SK-N-SH (cell line): ENCODE measurements at regions not wholly inside any gene's neighbourhood (a gene's known extent, or its start where the extent isn't known, plus 50 kb on each side); places are given as distances from the start of the nearest gene placed in this dataset.

ENCODE experiments used
- CHD2 ChIP-seq: fragments of 150-350 bp; IDR thresholded peaks from 2 replicates; pipeline ENCODE4 v1.6.1; 2018; ENCODE audit warnings: low read length; ENCODE audit not compliant: partially characterized antibody
- EP300 ChIP-seq, 2 experiments: IDR thresholded peaks; 2 replicates each; pipeline versions ENCODE4 v1.4.0 to v1.6.1; 2012; ENCODE audit warnings: borderline replicate concordance in 1 of 2, low read depth in 1 of 2, low read length in 1 of 2
- EZH2phosphoT487 ChIP-seq: fragments of 200-600 bp; sonication (generic); IDR thresholded peaks from 2 replicates; pipeline ENCODE4 v1.6.1; 2017; ENCODE audit warnings: low read depth, mixed run types, mild to moderate bottlenecking, antibody characterized with exemption, moderate library complexity, borderline replicate concordance
- FOSL2 ChIP-seq: IDR thresholded peaks from 2 replicates; pipeline ENCODE4 v1.4.0; 2012; ENCODE audit warnings: low read depth, mild to moderate bottlenecking, moderate library complexity, borderline replicate concordance
- FOXM1 ChIP-seq: IDR thresholded peaks from 2 replicates; pipeline ENCODE4 v1.4.0; 2012; ENCODE audit warnings: low read depth, mild to moderate bottlenecking
- GABPA ChIP-seq: IDR thresholded peaks from 2 replicates; pipeline ENCODE4 v1.4.0; 2012; ENCODE audit warnings: low read depth, mild to moderate bottlenecking
- GATA2 ChIP-seq: sonication (generic); formaldehyde crosslinking; IDR thresholded peaks from 2 replicates; pipeline ENCODE4 v1.5.0; 2020; ENCODE audit warnings: mild to moderate bottlenecking, missing genetic modification reagents
- JUND ChIP-seq: IDR thresholded peaks from 2 replicates; pipeline ENCODE4 v1.4.0; 2012
- MEF2A ChIP-seq: IDR thresholded peaks from 2 replicates; pipeline ENCODE4 v1.4.0; 2012; ENCODE audit warnings: low read depth, borderline replicate concordance
- MXI1 ChIP-seq: IDR thresholded peaks from 2 replicates; pipeline ENCODE4 v1.6.1; 2012; ENCODE audit warnings: mild to moderate bottlenecking, low read depth, low read length, improper control_type of control experiment
- NRF1 ChIP-seq: IDR thresholded peaks from 2 replicates; pipeline ENCODE4 v1.6.1; 2012; ENCODE audit warnings: low read depth, mild to moderate bottlenecking, low read length
- RCOR1 ChIP-seq: fragments of 150-350 bp; IDR thresholded peaks from 2 replicates; pipeline ENCODE4 v1.6.1; 2017; ENCODE audit warnings: antibody characterized with exemption, low read length
- RFX5 ChIP-seq: IDR thresholded peaks from 2 replicates; pipeline ENCODE4 v1.6.1; 2012; ENCODE audit warnings: mild to moderate bottlenecking, improper control_type of control experiment, low read length
- RXRA ChIP-seq: IDR thresholded peaks from 2 replicates; pipeline ENCODE4 v1.4.0; 2012; ENCODE audit warnings: low read depth, mild to moderate bottlenecking, borderline replicate concordance
- TCF12 ChIP-seq: IDR thresholded peaks from 2 replicates; pipeline ENCODE4 v1.4.0; 2012
- TEAD4 ChIP-seq: IDR thresholded peaks from 2 replicates; pipeline ENCODE4 v1.4.0; 2012; ENCODE audit warnings: mild to moderate bottlenecking, borderline replicate concordance; ENCODE audit not compliant: insufficient read depth
- TF ChIP-seq, protein P1 (sequence below): fragments of 200-600 bp; sonication (generic); IDR thresholded peaks from 2 replicates; pipeline ENCODE4 v1.6.1; 2017; ENCODE audit warnings: antibody characterized with exemption, mild to moderate bottlenecking, moderate library complexity
- TF ChIP-seq, protein P2 (sequence below): IDR thresholded peaks from 2 replicates; pipeline ENCODE4 v1.4.0; 2012; ENCODE audit warnings: low read depth
- TF ChIP-seq, protein P3 (sequence below): IDR thresholded peaks from 2 replicates; pipeline ENCODE4 v1.4.0; 2012; ENCODE audit warnings: low read depth, borderline replicate concordance

DNA sequence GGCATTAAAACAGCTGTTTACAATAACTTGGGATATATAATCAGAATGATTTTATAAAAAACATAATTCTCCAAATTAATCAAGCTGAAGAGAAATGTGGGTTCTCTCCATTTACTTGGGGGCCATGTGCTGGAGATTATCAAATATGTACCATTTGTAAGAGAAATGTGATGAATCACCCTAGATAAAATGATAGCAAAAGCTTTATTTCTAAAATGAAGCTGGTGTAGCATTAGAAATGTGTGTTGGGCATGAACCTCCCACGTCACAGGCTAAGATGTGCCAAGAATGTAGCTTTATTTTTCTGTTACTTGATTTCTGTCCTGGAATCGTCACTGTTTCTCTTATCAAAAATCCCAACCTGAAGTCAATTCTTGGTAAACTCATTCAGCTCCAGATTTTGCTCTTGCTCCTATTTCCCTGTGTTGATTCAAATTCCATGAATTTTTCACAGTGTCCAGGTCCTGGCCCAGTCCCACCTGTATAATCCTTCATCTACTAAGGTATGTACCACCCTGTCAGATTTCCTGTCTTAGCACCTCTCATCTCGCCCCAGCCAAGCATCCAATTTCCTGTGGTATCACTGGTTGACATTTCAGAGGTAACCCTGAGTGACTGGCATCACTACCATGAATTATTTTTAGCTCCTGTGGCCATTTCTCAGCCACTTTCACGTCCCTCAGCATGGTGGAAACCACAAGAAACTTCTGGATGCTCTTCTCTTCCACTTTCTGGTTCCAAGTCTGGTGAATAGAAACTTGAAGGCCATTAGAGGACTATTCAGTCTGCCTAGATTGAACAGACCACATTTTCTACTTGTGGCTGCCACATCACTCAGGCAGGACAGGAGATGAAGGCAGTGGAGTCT, 103.6 kb upstream of the FLRT2 start (continued):
- no peak for TF ChIP-seq NRF1
- no peak for TF ChIP-seq MEF2A
- TF ChIP-seq, protein P1, sequence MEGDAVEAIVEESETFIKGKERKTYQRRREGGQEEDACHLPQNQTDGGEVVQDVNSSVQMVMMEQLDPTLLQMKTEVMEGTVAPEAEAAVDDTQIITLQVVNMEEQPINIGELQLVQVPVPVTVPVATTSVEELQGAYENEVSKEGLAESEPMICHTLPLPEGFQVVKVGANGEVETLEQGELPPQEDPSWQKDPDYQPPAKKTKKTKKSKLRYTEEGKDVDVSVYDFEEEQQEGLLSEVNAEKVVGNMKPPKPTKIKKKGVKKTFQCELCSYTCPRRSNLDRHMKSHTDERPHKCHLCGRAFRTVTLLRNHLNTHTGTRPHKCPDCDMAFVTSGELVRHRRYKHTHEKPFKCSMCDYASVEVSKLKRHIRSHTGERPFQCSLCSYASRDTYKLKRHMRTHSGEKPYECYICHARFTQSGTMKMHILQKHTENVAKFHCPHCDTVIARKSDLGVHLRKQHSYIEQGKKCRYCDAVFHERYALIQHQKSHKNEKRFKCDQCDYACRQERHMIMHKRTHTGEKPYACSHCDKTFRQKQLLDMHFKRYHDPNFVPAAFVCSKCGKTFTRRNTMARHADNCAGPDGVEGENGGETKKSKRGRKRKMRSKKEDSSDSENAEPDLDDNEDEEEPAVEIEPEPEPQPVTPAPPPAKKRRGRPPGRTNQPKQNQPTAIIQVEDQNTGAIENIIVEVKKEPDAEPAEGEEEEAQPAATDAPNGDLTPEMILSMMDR = no peak
- TF ChIP-seq EZH2phosphoT487 = no peak
- TF ChIP-seq RCOR1 = no peak
- TF ChIP-seq, protein P2, sequence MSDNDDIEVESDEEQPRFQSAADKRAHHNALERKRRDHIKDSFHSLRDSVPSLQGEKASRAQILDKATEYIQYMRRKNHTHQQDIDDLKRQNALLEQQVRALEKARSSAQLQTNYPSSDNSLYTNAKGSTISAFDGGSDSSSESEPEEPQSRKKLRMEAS = no peak; the same call in 1 of the 2 replicates
- TF ChIP-seq FOSL2 = peak; percentile 33; the same call in 1 of the 2 replicates
- no peak for TF ChIP-seq GABPA
- TF ChIP-seq RFX5 = no peak
- TF ChIP-seq CHD2 = no peak
- peak; percentile 76 for TF ChIP-seq TCF12
- TF ChIP-seq MXI1 = no peak
- no peak for TF ChIP-seq RXRA
- peak; percentile 59 for TF ChIP-seq JUND
- no peak for TF ChIP-seq GATA2 (CRISPR knock-in tag)
- peak in 1 of 2 experiments; percentile 39; a peak in 1 of 4 replicates for TF ChIP-seq EP300 (IDR thresholded peaks at IDR 0.05; ENCODE audit: borderline replicate concordance in 1 of 2, low read depth in 1 of 2, low read length in 1 of 2)
- no peak for TF ChIP-seq FOXM1
- TF ChIP-seq TEAD4 = no peak
- TF ChIP-seq, protein P3, sequence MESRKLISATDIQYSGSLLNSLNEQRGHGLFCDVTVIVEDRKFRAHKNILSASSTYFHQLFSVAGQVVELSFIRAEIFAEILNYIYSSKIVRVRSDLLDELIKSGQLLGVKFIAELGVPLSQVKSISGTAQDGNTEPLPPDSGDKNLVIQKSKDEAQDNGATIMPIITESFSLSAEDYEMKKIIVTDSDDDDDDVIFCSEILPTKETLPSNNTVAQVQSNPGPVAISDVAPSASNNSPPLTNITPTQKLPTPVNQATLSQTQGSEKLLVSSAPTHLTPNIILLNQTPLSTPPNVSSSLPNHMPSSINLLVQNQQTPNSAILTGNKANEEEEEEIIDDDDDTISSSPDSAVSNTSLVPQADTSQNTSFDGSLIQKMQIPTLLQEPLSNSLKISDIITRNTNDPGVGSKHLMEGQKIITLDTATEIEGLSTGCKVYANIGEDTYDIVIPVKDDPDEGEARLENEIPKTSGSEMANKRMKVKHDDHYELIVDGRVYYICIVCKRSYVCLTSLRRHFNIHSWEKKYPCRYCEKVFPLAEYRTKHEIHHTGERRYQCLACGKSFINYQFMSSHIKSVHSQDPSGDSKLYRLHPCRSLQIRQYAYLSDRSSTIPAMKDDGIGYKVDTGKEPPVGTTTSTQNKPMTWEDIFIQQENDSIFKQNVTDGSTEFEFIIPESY = no peak
- TF ChIP-seq, all 33 proteins: peak for 6
